Sigmoid colon (tissue), 6 donors: ENCODE measurements at regions not wholly inside any gene's neighbourhood (a gene's known extent, or its start where the extent isn't known, plus 50 kb on each side); places are given as distances from the start of the nearest gene placed in this dataset.

Source experiments
- DNase-seq: peaks from one replicate; pipeline ENCODE4 v3.0.0-alpha.2; 2019
- H3K27ac ChIP-seq, 4 donors: fragments of 200-600 bp; sonication (generic); one replicate each; pipeline ENCODE4 v1.5.1; 2016 to 2019; ENCODE audit warnings: mild to moderate bottlenecking in 1 of 4
- H3K27me3 ChIP-seq, 3 donors: fragments of 200-600 bp; sonication (generic); one replicate each; pipeline ENCODE4 v1.5.1; 2019; ENCODE audit warnings: mild to moderate bottlenecking in 1 of 3
- H3K36me3 ChIP-seq, 4 donors: fragments of 200-600 bp; sonication (generic); one replicate each; pipeline ENCODE4 v1.5.1; 2016 to 2019
- H3K4me1 ChIP-seq, 4 donors: fragments of 200-600 bp; sonication (generic); one replicate each; pipeline ENCODE4 v1.5.1; 2017 to 2019
- H3K4me3 ChIP-seq, 4 donors: fragments of 200-600 bp; sonication (generic); one replicate each; pipeline ENCODE4 v1.5.1; 2017 to 2019; ENCODE audit warnings: mild to moderate bottlenecking in 2 of 4, moderate library complexity in 1 of 4
- H3K9me3 ChIP-seq, 4 donors: fragments of 200-600 bp in 3 of 4; sonication (generic) in 3 of 4; one replicate each; pipeline versions ENCODE4 v1.5.1 to v1.6.1; 2013 to 2019
- CTCF ChIP-seq, 4 experiments: fragments of 450-650 bp in 3 of 4; fragments of 200-600 bp in 1 of 4; IDR thresholded peaks; one replicate each; pipeline ENCODE4 v1.5.1; 2016 to 2019; ENCODE audit warnings: antibody characterized with exemption in 4 of 4, mild to moderate bottlenecking in 3 of 4, moderate library complexity in 2 of 4
- EP300 ChIP-seq, 4 donors: sonication (generic); formaldehyde crosslinking; IDR thresholded peaks; one replicate each; pipeline ENCODE4 v1.6.1; 2017; ENCODE audit warnings: antibody characterized with exemption in 4 of 4
- POLR2A ChIP-seq, 2 donors: fragments of 450-650 bp; IDR thresholded peaks; one replicate each; pipeline ENCODE4 v1.6.1; 2016; ENCODE audit warnings: antibody characterized with exemption in 2 of 2, mild to moderate bottlenecking in 2 of 2, moderate library complexity in 2 of 2
- POLR2AphosphoS5 ChIP-seq, 4 donors: sonication (generic); formaldehyde crosslinking; IDR thresholded peaks; one replicate each; pipeline ENCODE4 v1.6.1; 2017; ENCODE audit warnings: antibody characterized with exemption in 4 of 4
- WGBS, 2 donors: extraction: QIAGEN DNeasy Blood & Tissue Kit; methylation state at CpG; one replicate each; pipeline ENCODE4 v1.1.7; 2013; 5-methylcytosine and 5-hydroxymethylcytosine counted together
- intact Hi-C: fragments of 100-400 bp; cut with DNase I; formaldehyde crosslinking; loops from one replicate; pipeline ENCODE4 v1.15.1; 2023
- donor health status: healthy with polysubstance abuse.
- donor health status: healthy.

DNA sequence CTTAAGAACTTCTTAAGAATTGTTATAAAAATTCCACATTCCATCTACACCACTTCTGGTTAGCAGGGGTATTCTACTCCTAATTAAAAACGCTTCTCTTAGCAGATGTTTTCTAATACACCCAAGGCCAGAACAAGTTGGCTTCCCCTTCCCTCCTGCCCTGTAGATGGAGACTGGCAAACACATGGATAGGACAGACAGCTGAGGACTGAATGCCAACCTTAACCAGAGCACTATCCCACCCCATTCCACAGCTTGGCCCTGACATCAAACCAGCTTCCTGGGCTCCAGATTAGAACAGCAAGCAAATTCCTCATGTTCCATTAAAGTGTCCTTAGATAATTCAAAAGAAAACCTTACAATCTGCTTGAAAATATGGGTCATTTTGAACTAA, 56.6 kb upstream of the IL6 start:
- 88% methylated on average over 1 of the region's 1 CpG for WGBS, 2 donors
- DNase-seq = no peak

DNA sequence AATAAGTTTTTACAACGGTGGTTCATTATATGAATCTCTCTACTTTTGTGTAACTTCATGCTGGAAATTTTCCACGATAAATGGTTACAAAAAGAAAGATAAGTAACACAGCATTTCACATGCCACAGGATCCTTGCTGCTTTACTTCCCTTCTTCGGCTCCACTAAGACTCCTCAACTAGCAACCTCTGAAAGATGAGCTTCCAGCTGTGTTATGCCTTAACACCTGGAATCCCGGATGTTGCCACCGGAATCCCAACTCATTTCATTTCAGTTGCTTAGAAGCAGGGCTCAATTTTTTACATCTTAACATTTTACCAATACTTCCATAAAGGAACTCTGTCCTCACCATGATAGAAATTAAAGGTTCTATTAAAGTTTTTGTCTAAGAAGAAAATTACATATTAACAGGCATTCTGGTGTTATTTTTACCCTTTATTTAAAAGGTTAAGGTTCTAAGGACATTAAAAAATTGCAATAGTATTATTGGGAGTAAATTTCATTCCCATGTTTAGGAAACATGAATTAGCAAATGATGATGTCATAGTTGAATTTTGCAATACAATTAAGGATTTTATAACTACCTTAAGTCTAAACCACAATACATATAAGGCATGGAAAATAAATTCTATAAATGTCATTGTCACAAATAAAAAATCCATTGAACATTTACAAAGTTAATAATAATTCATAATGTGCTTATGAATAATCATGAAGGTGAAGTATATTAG, 57.1 kb upstream of the IL6 start:
- H3K27ac ChIP-seq = no peak overlapping the region
- no peaks in the 10 kb centered on the region for H3K4me1 ChIP-seq
- no peak overlapping the region for H3K4me3 ChIP-seq
- intact Hi-C loops = no loop called here
- no peaks in the 10 kb centered on the region for H3K36me3 ChIP-seq
- DNase-seq = no peak
- no peaks in the 10 kb centered on the region for H3K27me3 ChIP-seq
- WGBS, 2 donors = 80 to 88% methylated on average over 5 of the region's 5 CpGs
- TF ChIP-seq EP300 (IDR thresholded peaks at IDR 0.05) = no peak
- no peak for TF ChIP-seq POLR2A (IDR thresholded peaks at IDR 0.05)
- no peak for TF ChIP-seq POLR2AphosphoS5 (IDR thresholded peaks at IDR 0.05)
- no peak for TF ChIP-seq CTCF (IDR thresholded peaks at IDR 0.05)
- no peaks in the 10 kb centered on the region for H3K9me3 ChIP-seq

More for the DNA sequence above, 56.6 kb upstream of the IL6 start:
- Histone ChIP-seq H3K4me1 (no peaks in the 10 kb centered on the region), H3K4me3 (no peak overlapping the region), H3K9me3 (no peaks in the 10 kb centered on the region), H3K27me3 (no peaks in the 10 kb centered on the region), H3K36me3 (no peaks in the 10 kb centered on the region), H3K27ac (no peak overlapping the region)
- intact Hi-C loops = no loop called here
- no peak for TF ChIP-seq POLR2A (IDR thresholded peaks at IDR 0.05)
- TF ChIP-seq POLR2AphosphoS5 (IDR thresholded peaks at IDR 0.05) = no peak
- TF ChIP-seq CTCF (IDR thresholded peaks at IDR 0.05) = no peak
- TF ChIP-seq EP300 (IDR thresholded peaks at IDR 0.05) = no peak

GRCh38 chr7:22668971-22669401, 58.0 kb upstream of the IL6 start:
- no peaks in the 10 kb centered on the region for H3K36me3 ChIP-seq
- no peaks in the 10 kb centered on the region for H3K27me3 ChIP-seq
- H3K27ac ChIP-seq = no peak overlapping the region
- H3K9me3 ChIP-seq = no peaks in the 10 kb centered on the region
- no peak for DNase-seq
- H3K4me1 ChIP-seq = no peaks in the 10 kb centered on the region
- intact Hi-C loops = no loop called here
- no peak overlapping the region for H3K4me3 ChIP-seq
- WGBS, 2 donors = 92 to 97% methylated on average over 3 of the region's 3 CpGs
- no peak for TF ChIP-seq POLR2A (IDR thresholded peaks at IDR 0.05)
- TF ChIP-seq EP300 (IDR thresholded peaks at IDR 0.05) = no peak
- TF ChIP-seq POLR2AphosphoS5 (IDR thresholded peaks at IDR 0.05) = no peak
- no peak for TF ChIP-seq CTCF (IDR thresholded peaks at IDR 0.05)

DNA sequence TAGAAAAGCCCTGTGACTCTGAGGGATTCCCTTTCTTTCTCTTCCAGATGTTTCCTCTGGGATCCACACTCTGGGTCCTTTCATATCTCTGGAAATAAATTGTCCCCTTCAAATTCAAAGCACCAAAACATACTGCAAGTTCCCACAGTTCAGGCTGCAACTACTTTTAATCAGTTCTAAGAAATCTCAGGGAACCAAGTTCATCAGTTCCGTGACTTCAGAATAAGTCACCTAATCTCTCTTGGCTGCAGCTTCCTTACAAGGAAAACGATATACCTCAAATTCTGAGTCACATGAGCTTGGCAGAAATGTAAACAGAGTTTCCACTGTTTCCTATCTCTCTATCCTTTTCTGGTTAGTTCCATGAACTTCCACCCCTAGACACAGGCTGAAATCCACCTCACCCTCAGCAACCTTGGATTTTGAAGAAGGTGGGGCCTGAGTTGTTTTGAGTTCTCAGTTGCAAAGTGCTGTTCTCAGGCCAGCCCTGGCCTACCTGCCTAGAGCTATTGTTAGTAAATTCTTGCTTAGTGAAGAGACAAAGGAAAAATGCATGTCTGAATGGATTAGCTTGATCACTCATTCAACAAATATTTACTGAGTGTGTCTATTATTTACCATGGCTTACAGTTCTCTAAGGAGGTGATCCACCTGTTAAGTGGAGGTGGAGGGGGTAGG, 59.3 kb upstream of the IL6 start:
- H3K9me3 ChIP-seq = no peaks in the 10 kb centered on the region
- no peak overlapping the region for H3K27ac ChIP-seq
- H3K4me3 ChIP-seq = no peak overlapping the region
- intact Hi-C loops = no loop called here
- no peak for DNase-seq
- TF ChIP-seq POLR2A (IDR thresholded peaks at IDR 0.05) (no peak), POLR2AphosphoS5 (IDR thresholded peaks at IDR 0.05) (no peak)
- H3K4me1 ChIP-seq = no peaks in the 10 kb centered on the region
- H3K36me3 ChIP-seq = no peaks in the 10 kb centered on the region
- WGBS, 2 donors = 40 to 66% methylated on average over 2 of the region's 2 CpGs
- H3K27me3 ChIP-seq = no peaks in the 10 kb centered on the region

DNA sequence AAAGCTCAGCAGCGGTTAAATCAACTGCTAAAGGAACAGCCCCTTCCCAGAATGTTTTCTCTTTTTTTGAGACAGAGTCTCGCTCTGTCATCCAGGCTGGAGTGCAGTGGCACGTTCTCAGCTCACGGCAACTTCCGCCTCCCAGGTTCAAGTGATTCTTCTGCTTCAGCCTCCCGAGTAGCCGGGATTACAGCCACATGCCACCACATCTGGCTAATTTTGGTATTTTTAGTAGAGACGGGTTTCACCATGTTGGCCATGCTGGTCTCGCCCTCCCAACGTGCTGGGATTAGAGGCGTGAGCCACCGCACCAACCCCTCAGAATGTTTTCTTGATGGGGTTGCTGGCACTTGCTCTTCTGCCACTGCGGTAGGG, 59.8 kb upstream of the IL6 start:
- DNase-seq = no peak
- H3K27me3 ChIP-seq = no peaks in the 10 kb centered on the region
- intact Hi-C loops = no loop called here
- H3K36me3 ChIP-seq = no peaks in the 10 kb centered on the region
- no peaks in the 10 kb centered on the region for H3K9me3 ChIP-seq
- WGBS, 2 donors = 90 to 95% methylated on average over 13 of the region's 13 CpGs
- no peak overlapping the region for H3K27ac ChIP-seq
- TF ChIP-seq EP300 (IDR thresholded peaks at IDR 0.05) (no peak), POLR2A (IDR thresholded peaks at IDR 0.05) (no peak), CTCF (IDR thresholded peaks at IDR 0.05) (no peak), POLR2AphosphoS5 (IDR thresholded peaks at IDR 0.05) (no peak)
- no peaks in the 10 kb centered on the region for H3K4me1 ChIP-seq
- H3K4me3 ChIP-seq = no peak overlapping the region
